Neural cell (in vitro differentiated cells): ENCODE measurements at regions not wholly inside any gene's neighbourhood (a gene's known extent, or its start where the extent isn't known, plus 50 kb on each side); places are given as distances from the start of the nearest gene placed in this dataset.

ENCODE experiments used
- H2AFZ ChIP-seq: fragments of 200-600, 300-800 bp; sonication (generic), shearing (Covaris generic); 2 replicates; pipeline ENCODE4 v1.6.0; 2014; ENCODE audit warnings: low read depth, mild to moderate bottlenecking, antibody characterized with exemption, low read length, moderate library complexity
- H3F3A ChIP-seq: fragments of 200-600 bp; shearing (Covaris generic); 2 replicates; pipeline ENCODE4 v1.6.1; 2016; ENCODE audit warnings: mild to moderate bottlenecking, moderate library complexity, mixed read lengths, antibody characterized with exemption, low read length; ENCODE audit not compliant: insufficient read depth, poor library complexity, severe bottlenecking
- H3K27ac ChIP-seq: fragments of 200-600, 300-800 bp; sonication (generic), shearing (Covaris generic); 2 replicates; pipeline ENCODE4 v1.5.1; 2014; ENCODE audit warnings: mild to moderate bottlenecking, low read length, moderate library complexity
- H3K27me3 ChIP-seq: fragments of 300-800, 200-600 bp; sonication (generic), shearing (Covaris generic); 2 replicates; pipeline ENCODE4 v1.6.0; 2014; ENCODE audit warnings: mild to moderate bottlenecking, low read depth, low read length, moderate library complexity; ENCODE audit not compliant: insufficient read depth
- H3K36me3 ChIP-seq: fragments of 300-800, 200-600 bp; sonication (generic), shearing (Covaris generic); 2 replicates; pipeline ENCODE4 v1.5.1; 2014; ENCODE audit warnings: mild to moderate bottlenecking, antibody characterized with exemption, low read length, moderate library complexity; ENCODE audit not compliant: insufficient read depth
- H3K4me2 ChIP-seq: fragments of 300-800, 200-600 bp; sonication (generic), shearing (Covaris generic); 2 replicates; pipeline ENCODE4 v1.6.0; 2014; ENCODE audit warnings: mild to moderate bottlenecking, low read length
- H3K4me3 ChIP-seq: fragments of 300-800, 200-600 bp; sonication (generic), shearing (Covaris generic); 2 replicates; pipeline ENCODE4 v1.5.1; 2014; ENCODE audit warnings: mild to moderate bottlenecking, low read length, moderate library complexity
- H3K79me2 ChIP-seq: fragments of 200-600 bp; shearing (Covaris generic); replicated peaks from 2 replicates; pipeline ENCODE4 v1.6.0; 2014; ENCODE audit warnings: mild to moderate bottlenecking, low read length, moderate library complexity; ENCODE audit not compliant: insufficient read depth
- H3K9ac ChIP-seq: fragments of 300-800, 200-600 bp; sonication (generic), shearing (Covaris generic); 2 replicates; pipeline ENCODE4 v1.6.1; 2016; ENCODE audit warnings: mild to moderate bottlenecking, low read length, mixed read lengths
- H3K9me2 ChIP-seq: fragments of 200-600 bp; shearing (Covaris generic); 2 replicates; pipeline ENCODE4 v1.6.1; 2016; ENCODE audit warnings: mild to moderate bottlenecking, low read length, mixed read lengths; ENCODE audit not compliant: insufficient read depth
- H3K9me3 ChIP-seq: fragments of 200-600, 300-800 bp; sonication (generic), shearing (Covaris generic); 2 replicates; pipeline ENCODE4 v1.6.1; 2016; ENCODE audit warnings: mild to moderate bottlenecking, mixed run types, low read length, moderate library complexity, mixed read lengths
- H4K20me1 ChIP-seq: fragments of 200-600 bp; shearing (Covaris generic); 2 replicates; pipeline ENCODE4 v1.6.1; 2016; ENCODE audit warnings: mild to moderate bottlenecking, mixed run types; ENCODE audit not compliant: insufficient read depth
- EP300 ChIP-seq: fragments of 450-650 bp; conservative IDR thresholded peaks from 2 replicates; pipeline ENCODE4 v1.6.1; 2014; ENCODE audit warnings: antibody characterized with exemption, mild to moderate bottlenecking, moderate library complexity; ENCODE audit not compliant: poor library complexity, severe bottlenecking
- EZH2 ChIP-seq: fragments of 200-600, 300-800 bp; shearing (Covaris generic), sonication (generic); IDR thresholded peaks from 2 replicates; pipeline ENCODE4 v1.6.1; 2014; ENCODE audit warnings: antibody characterized with exemption, low read length, borderline replicate concordance, mild to moderate bottlenecking; ENCODE audit not compliant: insufficient read depth, poor library complexity, severe bottlenecking
- MXI1 ChIP-seq: fragments of 450-650 bp; conservative IDR thresholded peaks from 2 replicates; pipeline ENCODE4 v1.6.1; 2014; ENCODE audit warnings: antibody characterized with exemption, mild to moderate bottlenecking; ENCODE audit not compliant: poor library complexity, severe bottlenecking
- POLR2AphosphoS5 ChIP-seq: IDR thresholded peaks from 2 replicates; pipeline ENCODE4 v1.6.1; 2012
- RAD21 ChIP-seq: fragments of 450-650 bp; conservative IDR thresholded peaks from 2 replicates; pipeline ENCODE4 v1.6.1; 2014; ENCODE audit warnings: antibody characterized with exemption, mild to moderate bottlenecking, moderate library complexity
- SMC3 ChIP-seq: fragments of 450-650 bp; conservative IDR thresholded peaks from 2 replicates; pipeline ENCODE4 v1.6.1; 2014; ENCODE audit warnings: antibody characterized with exemption, mild to moderate bottlenecking, moderate library complexity; ENCODE audit not compliant: poor library complexity
- TAF1 ChIP-seq: IDR thresholded peaks from 2 replicates; pipeline ENCODE4 v1.6.1; 2012; ENCODE audit warnings: low read depth
- TF ChIP-seq, protein P1 (sequence below): IDR thresholded peaks from 2 replicates; pipeline ENCODE4 v1.6.1; 2012; ENCODE audit warnings: borderline replicate concordance
- TF ChIP-seq, protein P2 (sequence below): fragments of 450-650 bp; IDR thresholded peaks from 2 replicates; pipeline ENCODE4 v1.5.1; 2014; ENCODE audit warnings: antibody characterized with exemption, mild to moderate bottlenecking, moderate library complexity; ENCODE audit not compliant: poor library complexity, severe bottlenecking

DNA sequence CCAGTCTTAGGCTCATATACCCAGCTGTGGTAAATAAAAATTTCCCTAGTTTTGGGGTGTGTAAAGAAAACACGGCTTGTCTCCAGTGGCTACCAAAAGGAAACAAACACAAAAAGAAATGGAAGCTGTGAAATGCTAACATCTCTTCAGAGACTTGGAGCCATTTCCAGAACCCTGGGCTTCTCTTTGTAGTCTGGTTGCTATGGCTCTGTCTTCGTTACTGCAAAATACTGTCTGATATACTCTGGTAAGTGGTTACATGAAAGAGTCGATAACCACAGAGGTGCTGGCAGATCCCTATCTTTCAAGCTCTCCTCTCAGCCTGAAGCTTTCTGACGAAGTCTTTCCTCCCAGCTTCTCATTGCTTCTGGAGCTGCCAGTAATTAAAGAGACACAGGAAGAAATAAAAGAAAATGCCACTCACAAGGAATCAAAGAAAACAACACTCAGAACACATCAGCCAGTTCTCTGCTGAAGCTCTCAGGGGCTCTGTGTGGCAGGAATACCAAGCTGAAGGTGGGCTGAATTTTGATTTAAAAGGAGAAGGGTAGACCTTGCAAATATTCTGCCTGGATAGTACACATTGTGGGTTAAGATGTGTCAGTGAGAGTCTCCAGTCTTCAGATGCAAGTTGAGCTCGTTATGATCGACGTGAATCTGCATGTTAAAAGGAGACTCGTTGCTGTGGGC is 107.6 kb upstream of the FAM9C start:
- H3K9ac ChIP-seq = peak overlapping the region; percentile 48

GRCh38 chrX:13149702-13150350 is 105.4 kb upstream of the FAM9C start:
- Histone ChIP-seq H3F3A (no peaks in the 10 kb centered on the region), H3K27ac (no peak overlapping the region), H3K79me2 (no peaks in the 10 kb centered on the region), H3K9me2 (no peaks in the 10 kb centered on the region), H3K9ac (no peak overlapping the region), H2AFZ (no peak overlapping the region), H3K9me3 (no peaks in the 10 kb centered on the region), H3K36me3 (no peaks in the 10 kb centered on the region), H3K27me3 (no peaks in the 10 kb centered on the region), H4K20me1 (no peaks in the 10 kb centered on the region), H3K4me3 (no peak overlapping the region), H3K4me2 (no peak overlapping the region)
- no peak for TF ChIP-seq MXI1
- no peak for TF ChIP-seq EZH2
- TF ChIP-seq TAF1 = no peak
- TF ChIP-seq POLR2AphosphoS5 = no peak
- TF ChIP-seq, protein P1, sequence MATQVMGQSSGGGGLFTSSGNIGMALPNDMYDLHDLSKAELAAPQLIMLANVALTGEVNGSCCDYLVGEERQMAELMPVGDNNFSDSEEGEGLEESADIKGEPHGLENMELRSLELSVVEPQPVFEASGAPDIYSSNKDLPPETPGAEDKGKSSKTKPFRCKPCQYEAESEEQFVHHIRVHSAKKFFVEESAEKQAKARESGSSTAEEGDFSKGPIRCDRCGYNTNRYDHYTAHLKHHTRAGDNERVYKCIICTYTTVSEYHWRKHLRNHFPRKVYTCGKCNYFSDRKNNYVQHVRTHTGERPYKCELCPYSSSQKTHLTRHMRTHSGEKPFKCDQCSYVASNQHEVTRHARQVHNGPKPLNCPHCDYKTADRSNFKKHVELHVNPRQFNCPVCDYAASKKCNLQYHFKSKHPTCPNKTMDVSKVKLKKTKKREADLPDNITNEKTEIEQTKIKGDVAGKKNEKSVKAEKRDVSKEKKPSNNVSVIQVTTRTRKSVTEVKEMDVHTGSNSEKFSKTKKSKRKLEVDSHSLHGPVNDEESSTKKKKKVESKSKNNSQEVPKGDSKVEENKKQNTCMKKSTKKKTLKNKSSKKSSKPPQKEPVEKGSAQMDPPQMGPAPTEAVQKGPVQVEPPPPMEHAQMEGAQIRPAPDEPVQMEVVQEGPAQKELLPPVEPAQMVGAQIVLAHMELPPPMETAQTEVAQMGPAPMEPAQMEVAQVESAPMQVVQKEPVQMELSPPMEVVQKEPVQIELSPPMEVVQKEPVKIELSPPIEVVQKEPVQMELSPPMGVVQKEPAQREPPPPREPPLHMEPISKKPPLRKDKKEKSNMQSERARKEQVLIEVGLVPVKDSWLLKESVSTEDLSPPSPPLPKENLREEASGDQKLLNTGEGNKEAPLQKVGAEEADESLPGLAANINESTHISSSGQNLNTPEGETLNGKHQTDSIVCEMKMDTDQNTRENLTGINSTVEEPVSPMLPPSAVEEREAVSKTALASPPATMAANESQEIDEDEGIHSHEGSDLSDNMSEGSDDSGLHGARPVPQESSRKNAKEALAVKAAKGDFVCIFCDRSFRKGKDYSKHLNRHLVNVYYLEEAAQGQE = no peak
- no peak for TF ChIP-seq RAD21
- no peak for TF ChIP-seq EP300
- TF ChIP-seq SMC3 = no peak
- TF ChIP-seq, protein P2, sequence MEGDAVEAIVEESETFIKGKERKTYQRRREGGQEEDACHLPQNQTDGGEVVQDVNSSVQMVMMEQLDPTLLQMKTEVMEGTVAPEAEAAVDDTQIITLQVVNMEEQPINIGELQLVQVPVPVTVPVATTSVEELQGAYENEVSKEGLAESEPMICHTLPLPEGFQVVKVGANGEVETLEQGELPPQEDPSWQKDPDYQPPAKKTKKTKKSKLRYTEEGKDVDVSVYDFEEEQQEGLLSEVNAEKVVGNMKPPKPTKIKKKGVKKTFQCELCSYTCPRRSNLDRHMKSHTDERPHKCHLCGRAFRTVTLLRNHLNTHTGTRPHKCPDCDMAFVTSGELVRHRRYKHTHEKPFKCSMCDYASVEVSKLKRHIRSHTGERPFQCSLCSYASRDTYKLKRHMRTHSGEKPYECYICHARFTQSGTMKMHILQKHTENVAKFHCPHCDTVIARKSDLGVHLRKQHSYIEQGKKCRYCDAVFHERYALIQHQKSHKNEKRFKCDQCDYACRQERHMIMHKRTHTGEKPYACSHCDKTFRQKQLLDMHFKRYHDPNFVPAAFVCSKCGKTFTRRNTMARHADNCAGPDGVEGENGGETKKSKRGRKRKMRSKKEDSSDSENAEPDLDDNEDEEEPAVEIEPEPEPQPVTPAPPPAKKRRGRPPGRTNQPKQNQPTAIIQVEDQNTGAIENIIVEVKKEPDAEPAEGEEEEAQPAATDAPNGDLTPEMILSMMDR = no peak

More for the DNA sequence above, 107.6 kb upstream of the FAM9C start:
- Histone ChIP-seq H4K20me1 (no peaks in the 10 kb centered on the region), H3K79me2 (no peaks in the 10 kb centered on the region), H3K36me3 (no peaks in the 10 kb centered on the region), H2AFZ (peak overlapping the region; percentile 8), H3K27ac (peak overlapping the region; percentile 60), H3F3A (no peaks in the 10 kb centered on the region), H3K9me3 (no peaks in the 10 kb centered on the region), H3K27me3 (no peaks in the 10 kb centered on the region), H3K9me2 (no peaks in the 10 kb centered on the region), H3K4me3 (peak overlapping the region; percentile 13), H3K4me2 (no peak overlapping the region)
- peak; percentile 23 for TF ChIP-seq EP300
- TF ChIP-seq, protein P1 = no peak
